SU-DHL-6 (cell line): ENCODE measurements at regions not wholly inside any gene's neighbourhood (a gene's known extent, or its start where the extent isn't known, plus 50 kb on each side); places are given as distances from the start of the nearest gene placed in this dataset.

ENCODE experiments used
- EZH2phosphoT487 ChIP-seq: fragments of 200-600 bp; sonication (generic), shearing (Covaris generic); conservative IDR thresholded peaks from 2 replicates; pipeline ENCODE4 v1.6.1; 2018; ENCODE audit warnings: mild to moderate bottlenecking, antibody characterized with exemption, low read length, moderate library complexity, mixed read lengths
- TF ChIP-seq, protein P1 (sequence below): fragments of 200-600 bp; sonication (generic); IDR thresholded peaks from one replicate; pipeline ENCODE4 v1.5.1; 2017; ENCODE audit warnings: antibody characterized with exemption, mild to moderate bottlenecking, low read length, moderate library complexity; ENCODE audit not compliant: insufficient read depth, poor library complexity, severe bottlenecking

DNA sequence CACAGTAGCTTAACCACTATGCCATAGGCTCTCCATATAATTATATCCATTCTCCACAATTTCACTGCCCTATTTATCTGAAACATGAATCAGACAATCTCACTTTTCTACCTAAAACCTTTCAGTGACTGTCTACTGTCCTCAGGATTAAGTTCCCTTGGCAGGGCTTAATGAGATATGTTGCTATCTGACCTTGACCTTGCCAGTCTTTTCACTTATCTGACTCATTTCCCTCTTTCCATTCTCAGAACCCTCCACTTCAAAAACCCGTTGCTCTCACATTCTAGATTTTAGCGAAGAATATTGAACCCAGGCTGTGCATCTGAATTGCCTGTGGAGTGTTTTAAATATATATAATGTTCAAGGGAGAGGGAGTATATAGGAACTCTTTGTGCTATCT, 452.1 kb upstream of the MPDZ start:
- TF ChIP-seq, protein P1, sequence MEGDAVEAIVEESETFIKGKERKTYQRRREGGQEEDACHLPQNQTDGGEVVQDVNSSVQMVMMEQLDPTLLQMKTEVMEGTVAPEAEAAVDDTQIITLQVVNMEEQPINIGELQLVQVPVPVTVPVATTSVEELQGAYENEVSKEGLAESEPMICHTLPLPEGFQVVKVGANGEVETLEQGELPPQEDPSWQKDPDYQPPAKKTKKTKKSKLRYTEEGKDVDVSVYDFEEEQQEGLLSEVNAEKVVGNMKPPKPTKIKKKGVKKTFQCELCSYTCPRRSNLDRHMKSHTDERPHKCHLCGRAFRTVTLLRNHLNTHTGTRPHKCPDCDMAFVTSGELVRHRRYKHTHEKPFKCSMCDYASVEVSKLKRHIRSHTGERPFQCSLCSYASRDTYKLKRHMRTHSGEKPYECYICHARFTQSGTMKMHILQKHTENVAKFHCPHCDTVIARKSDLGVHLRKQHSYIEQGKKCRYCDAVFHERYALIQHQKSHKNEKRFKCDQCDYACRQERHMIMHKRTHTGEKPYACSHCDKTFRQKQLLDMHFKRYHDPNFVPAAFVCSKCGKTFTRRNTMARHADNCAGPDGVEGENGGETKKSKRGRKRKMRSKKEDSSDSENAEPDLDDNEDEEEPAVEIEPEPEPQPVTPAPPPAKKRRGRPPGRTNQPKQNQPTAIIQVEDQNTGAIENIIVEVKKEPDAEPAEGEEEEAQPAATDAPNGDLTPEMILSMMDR, result no peak
- no peak for TF ChIP-seq EZH2phosphoT487
